Esophagus muscularis mucosa (tissue), 4 donors: ENCODE measurements at regions not wholly inside any gene's neighbourhood (a gene's known extent, or its start where the extent isn't known, plus 50 kb on each side); places are given as distances from the start of the nearest gene placed in this dataset.

Experiments
- CTCF ChIP-seq, 3 experiments: fragments of 200-600 bp in 2 of 3; fragments of 450-650 bp in 1 of 3; sonication (generic) in 2 of 3; IDR thresholded peaks; one replicate each; pipeline ENCODE4 v1.5.1; 2017 to 2019; ENCODE audit warnings: antibody characterized with exemption in 3 of 3, mild to moderate bottlenecking in 2 of 3, moderate library complexity in 1 of 3
- EP300 ChIP-seq: sonication (generic); formaldehyde crosslinking; IDR thresholded peaks from one replicate; pipeline ENCODE4 v1.6.1; 2017; ENCODE audit warnings: antibody characterized with exemption
- POLR2A ChIP-seq: fragments of 450-650 bp; IDR thresholded peaks from one replicate; pipeline ENCODE4 v1.6.1; 2017; ENCODE audit warnings: antibody characterized with exemption, moderate library complexity, mild to moderate bottlenecking, low read depth

GRCh38 chr22:49510718-49511117, 317.0 kb downstream of the BRD1 start:
- TF ChIP-seq EP300 (no peak), CTCF (IDR thresholded peaks at IDR 0.05) (no peak), POLR2A (no peak)
